ENCODE measurements at regions not wholly inside any gene's neighbourhood (a gene's known extent, or its start where the extent isn't known, plus 50 kb on each side); places are given as distances from the start of the nearest gene placed in this dataset.

- no peaks in the 10 kb centered on the region for H4K20me1 ChIP-seq (ENCODE audit: insufficient read depth)
- BruUV-seq (replicated peaks): no TSS peak
- no peak overlapping the region for H3K27ac ChIP-seq (ENCODE audit: low read depth, low read length)
- no peaks in the 10 kb centered on the region for H3K36me3 ChIP-seq (ENCODE audit: control insufficient read depth in 1 of 2, insufficient read depth in 2 of 2, low read length in 2 of 2)
- ATAC-seq: no peak
- no peak for DNase-seq (ENCODE audit: low read depth, low spot score)
- peaks cover 1 to 4% of the 10 kb centered on the region in 2 experiments; a peak in 2 of 4 replicates for H3K9me3 ChIP-seq (ENCODE audit: control insufficient read depth in 1 of 2, insufficient read depth in 1 of 2, low read depth in 1 of 2, low read length in 2 of 2)
- no peak overlapping the region for H3K4me2 ChIP-seq (ENCODE audit: low read length)
- TF ChIP-seq CTCF (IDR thresholded peaks at IDR 0.05 in 2 of 3, conservative IDR thresholded peaks at IDR 0.05 in 1 of 3; ENCODE audit: borderline replicate concordance in 1 of 3, insufficient read depth in 1 of 3, low read depth in 2 of 3, low read length in 2 of 3) (no peak), FOSL1 (IDR thresholded peaks at IDR 0.05; ENCODE audit: low read depth) (no peak), POLR2A (IDR thresholded peaks at IDR 0.05; ENCODE audit: borderline replicate concordance, extremely low read depth, insufficient read depth, insufficient read length) (no peak), SP1 (IDR thresholded peaks at IDR 0.05; ENCODE audit: low read depth) (no peak), ZFX (IDR thresholded peaks at IDR 0.05) (no peak), EZH2phosphoT487 (IDR thresholded peaks at IDR 0.05; ENCODE audit: borderline replicate concordance) (no peak), SRF (IDR thresholded peaks at IDR 0.05; ENCODE audit: low read depth) (no peak), ZBTB33 (IDR thresholded peaks at IDR 0.05; ENCODE audit: extremely low read depth, insufficient replicate concordance, low read length) (no peak), REST (IDR thresholded peaks at IDR 0.05; ENCODE audit: low read depth) (no peak), EZH2 (IDR thresholded peaks at IDR 0.05) (no peak), ZNF274 (IDR thresholded peaks at IDR 0.05; ENCODE audit: low read depth, low read length) (no peak), CEBPB (IDR thresholded peaks at IDR 0.05; ENCODE audit: low read depth) (no peak), TCF7L2 (IDR thresholded peaks at IDR 0.05; ENCODE audit: borderline replicate concordance, extremely low read depth, insufficient read depth, insufficient read length) (no peak), EGR1 (IDR thresholded peaks at IDR 0.05; ENCODE audit: low read depth) (no peak), POLR2AphosphoS5 (IDR thresholded peaks at IDR 0.05; ENCODE audit: low read depth, low read length) (no peak)
- no peaks in the 10 kb centered on the region for H3K9me2 ChIP-seq (ENCODE audit: insufficient read depth)
- intact Hi-C loops (cut with micrococcal nuclease): no loop called here
- no peak overlapping the region for H3K4me3 ChIP-seq (replicated peaks in 1 of 2; ENCODE audit: low read depth in 1 of 2, low read length in 2 of 2)
- H3K9ac ChIP-seq (ENCODE audit: low read length): no peak overlapping the region
- CTCF ChIA-PET: no interaction called here
- H3K4me1 ChIP-seq (ENCODE audit: control insufficient read depth in 1 of 2, insufficient read depth in 2 of 2, low read length in 2 of 2): no peaks in the 10 kb centered on the region
- POLR2A ChIA-PET: no interaction called here
- no peaks in the 10 kb centered on the region for H3K27me3 ChIP-seq (ENCODE audit: insufficient read depth, low read length)
- RAD21 ChIA-PET (ENCODE audit: low non-redundant PET in 1 of 2, low total read pairs in 2 of 2, uncharacterized antibody in 2 of 2, unreplicated experiment in 2 of 2): no interaction called here
- H3K79me2 ChIP-seq (ENCODE audit: insufficient read depth, low read length): no peaks in the 10 kb centered on the region
- H2AFZ ChIP-seq (ENCODE audit: low read depth, low read length, poor library complexity, severe bottlenecking): no peak overlapping the region
Observed at GRCh38 chr13:37293295-37293694, 187.8 kb upstream of the CSNK1A1L start.

Data from HCT116 (cell line).